ENCODE measurements at regions not wholly inside any gene's neighbourhood (a gene's known extent, or its start where the extent isn't known, plus 50 kb on each side); places are given as distances from the start of the nearest gene placed in this dataset.
"Not testable (repeated sequence)": the region's sequence is repeated elsewhere in the genome, so short reads cannot be mapped to it uniquely, and the experiment has no call there.

DNA sequence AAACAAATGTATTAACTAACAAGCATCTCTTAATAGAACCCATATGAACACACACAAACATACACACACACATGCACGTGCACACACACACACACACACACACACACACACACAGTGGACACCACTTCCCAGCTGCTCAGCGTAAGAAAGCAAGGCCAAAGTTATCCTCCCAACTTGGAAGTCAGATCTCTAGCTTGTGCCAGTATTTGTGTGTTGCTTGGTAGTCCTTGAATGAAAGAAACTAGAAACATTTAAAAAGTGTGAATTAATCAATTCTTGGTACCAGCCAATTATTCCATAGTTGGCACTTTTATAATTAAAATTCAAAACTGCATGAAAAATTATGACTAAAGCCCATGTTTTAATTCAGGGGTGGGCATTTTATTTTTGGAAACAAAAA lies 178.1 kb downstream of the TMEM161B start:
- Histone ChIP-seq H3K27ac (ENCODE audit: low read depth, low read length) (no peak overlapping the region), H3K36me3 (ENCODE audit: insufficient read depth, low read length) (no peaks in the 10 kb centered on the region)

DNA sequence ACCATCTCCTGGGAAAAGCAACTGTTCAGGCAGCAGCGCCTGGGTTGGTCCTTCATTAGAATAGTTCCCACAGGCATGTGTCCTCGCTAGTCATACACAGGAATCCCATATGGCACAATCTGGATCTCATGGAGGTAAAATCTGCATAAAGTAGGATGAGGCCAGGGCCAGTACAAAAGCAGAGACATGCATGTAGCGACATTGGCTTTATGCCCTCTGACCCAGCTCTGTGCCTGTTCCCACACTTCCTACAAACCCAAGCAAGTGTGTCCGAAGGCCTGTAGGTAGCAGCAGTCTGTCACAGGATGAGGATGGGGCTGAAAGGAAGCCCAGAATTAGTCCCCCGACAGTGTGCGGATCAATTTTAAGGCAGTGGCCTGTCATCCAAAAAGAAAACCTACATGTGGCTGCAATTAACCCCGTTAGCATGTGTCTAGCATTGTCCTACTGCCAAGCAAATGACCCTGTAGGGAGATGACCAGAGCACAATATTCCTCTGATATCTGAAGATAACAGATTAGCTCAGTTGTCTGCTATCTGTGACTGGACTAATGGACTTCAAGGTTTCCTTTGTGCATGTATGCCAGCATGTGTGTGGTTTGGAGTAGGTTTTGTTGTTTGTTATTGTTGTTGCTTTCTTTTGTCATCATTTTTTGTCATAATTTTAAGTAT lies 178.8 kb downstream of the TMEM161B start:
- Histone ChIP-seq H3K36me3 (ENCODE audit: insufficient read depth, low read length) (no peaks in the 10 kb centered on the region), H3K9ac (ENCODE audit: low read length) (no peak overlapping the region), H3K9me3 (ENCODE audit: low read length) (no peaks in the 10 kb centered on the region), H3K4me3 (ENCODE audit: low read depth in 1 of 2, low read length in 2 of 2) (no peak overlapping the region), H3K4me1 (ENCODE audit: insufficient read depth, low read length) (no peaks in the 10 kb centered on the region), H3K27me3 (ENCODE audit: control insufficient read depth in 1 of 2, insufficient read depth in 2 of 2, low read length in 2 of 2) (no peaks in the 10 kb centered on the region), H3K27ac (ENCODE audit: low read depth, low read length) (no peak overlapping the region)

More for the DNA sequence above, 178.1 kb downstream of the TMEM161B start:
- Histone ChIP-seq H3K4me1 (ENCODE audit: insufficient read depth, low read length) (no peaks in the 10 kb centered on the region), H3K9me3 (ENCODE audit: low read length) (no peaks in the 10 kb centered on the region), H3K9ac (ENCODE audit: low read length) (no peak overlapping the region), H3K4me3 (ENCODE audit: low read depth in 1 of 2, low read length in 2 of 2) (no peak overlapping the region), H3K27me3 (ENCODE audit: control insufficient read depth in 1 of 2, insufficient read depth in 2 of 2, low read length in 2 of 2) (no peaks in the 10 kb centered on the region)

DNA sequence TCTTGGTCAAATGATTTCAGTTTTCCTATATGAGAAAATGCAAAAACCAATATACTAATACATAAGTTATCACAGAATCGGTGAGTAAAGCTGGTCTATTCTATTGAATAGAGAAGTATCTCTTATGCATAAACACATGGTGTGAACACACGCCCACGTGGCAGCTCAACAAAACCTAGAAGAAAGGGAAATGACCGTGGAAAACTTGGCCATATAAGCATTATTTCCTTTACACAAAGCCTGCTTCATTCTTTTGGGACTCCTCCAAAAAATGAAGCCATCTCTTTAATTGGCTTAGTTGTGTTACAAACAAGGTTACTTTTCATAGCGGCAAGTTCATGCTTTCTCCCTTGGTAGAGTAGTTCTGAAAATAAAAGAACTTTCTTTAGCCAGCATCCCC lies 183.2 kb downstream of the TMEM161B start:
- H3K9ac ChIP-seq (ENCODE audit: low read length), result no peak overlapping the region
- no peak overlapping the region for H3K27ac ChIP-seq (ENCODE audit: low read depth, low read length)
- H3K36me3 ChIP-seq (ENCODE audit: insufficient read depth, low read length), result no peaks in the 10 kb centered on the region
- no peaks in the 10 kb centered on the region for H3K27me3 ChIP-seq (ENCODE audit: control insufficient read depth in 1 of 2, insufficient read depth in 2 of 2, low read length in 2 of 2)
- H3K9me3 ChIP-seq (ENCODE audit: low read length), result no peaks in the 10 kb centered on the region
- no peak overlapping the region for H3K4me3 ChIP-seq (ENCODE audit: low read depth in 1 of 2, low read length in 2 of 2)
- no peaks in the 10 kb centered on the region for H3K4me1 ChIP-seq (ENCODE audit: insufficient read depth, low read length)

DNA sequence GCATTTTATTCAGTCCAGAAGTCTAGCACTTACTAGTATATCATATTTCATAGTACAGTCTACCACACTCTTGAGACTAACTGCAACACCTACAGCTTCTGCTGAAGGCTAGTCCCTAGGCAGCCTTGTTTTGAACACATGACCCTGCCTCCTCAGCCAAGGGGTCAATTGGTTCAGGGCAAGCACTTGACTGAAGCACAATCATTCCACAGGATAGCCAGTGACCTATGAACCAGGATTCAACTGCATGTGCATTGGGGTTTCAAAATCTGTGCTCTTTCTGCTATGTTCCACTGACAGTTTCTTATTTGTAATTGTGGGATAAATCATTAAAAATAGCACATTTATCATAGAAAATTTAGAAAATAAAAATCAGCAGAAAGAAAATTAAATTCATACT lies 186.8 kb downstream of the TMEM161B start:
- H3K4me1 ChIP-seq (ENCODE audit: insufficient read depth, low read length), result no peaks in the 10 kb centered on the region
- no peak overlapping the region for H3K27ac ChIP-seq (ENCODE audit: low read depth, low read length)
- H3K9me3 ChIP-seq (ENCODE audit: low read length), result no peaks in the 10 kb centered on the region
- H3K27me3 ChIP-seq (ENCODE audit: control insufficient read depth in 1 of 2, insufficient read depth in 2 of 2, low read length in 2 of 2), result no peaks in the 10 kb centered on the region
- H3K9ac ChIP-seq (ENCODE audit: low read length), result no peak overlapping the region
- no peaks in the 10 kb centered on the region for H3K36me3 ChIP-seq (ENCODE audit: insufficient read depth, low read length)
- H3K4me3 ChIP-seq (ENCODE audit: low read depth in 1 of 2, low read length in 2 of 2), result no peak overlapping the region

DNA sequence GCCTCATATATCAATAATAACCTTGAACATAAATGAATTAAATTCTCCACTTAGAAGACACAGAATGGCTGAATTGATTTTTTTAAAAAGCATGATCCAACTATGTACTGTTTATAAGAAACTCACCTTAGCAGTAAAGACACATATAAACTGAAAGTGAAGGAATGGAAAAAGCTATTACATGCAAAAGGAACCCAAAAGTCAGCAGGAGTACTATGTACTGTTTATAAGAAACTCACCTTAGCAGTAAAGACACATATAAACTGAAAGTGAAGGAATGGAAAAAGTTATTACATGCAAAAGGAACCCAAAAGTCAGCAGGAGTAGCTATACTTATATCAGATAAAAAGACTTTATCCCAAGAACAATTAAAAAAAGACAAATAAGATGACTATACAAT lies 204.8 kb downstream of the TMEM161B start:
- Histone ChIP-seq H3K27me3 (ENCODE audit: control insufficient read depth in 1 of 2, insufficient read depth in 2 of 2, low read length in 2 of 2) (no peaks in the 10 kb centered on the region), H3K9me3 (ENCODE audit: low read length) (no peaks in the 10 kb centered on the region), H3K27ac (ENCODE audit: low read depth, low read length) (no peak overlapping the region), H3K4me1 (ENCODE audit: insufficient read depth, low read length) (no peaks in the 10 kb centered on the region), H3K9ac (ENCODE audit: low read length) (no peak overlapping the region), H3K36me3 (ENCODE audit: insufficient read depth, low read length) (no peaks in the 10 kb centered on the region), H3K4me3 (ENCODE audit: low read depth in 1 of 2, low read length in 2 of 2) (no peak overlapping the region)

DNA sequence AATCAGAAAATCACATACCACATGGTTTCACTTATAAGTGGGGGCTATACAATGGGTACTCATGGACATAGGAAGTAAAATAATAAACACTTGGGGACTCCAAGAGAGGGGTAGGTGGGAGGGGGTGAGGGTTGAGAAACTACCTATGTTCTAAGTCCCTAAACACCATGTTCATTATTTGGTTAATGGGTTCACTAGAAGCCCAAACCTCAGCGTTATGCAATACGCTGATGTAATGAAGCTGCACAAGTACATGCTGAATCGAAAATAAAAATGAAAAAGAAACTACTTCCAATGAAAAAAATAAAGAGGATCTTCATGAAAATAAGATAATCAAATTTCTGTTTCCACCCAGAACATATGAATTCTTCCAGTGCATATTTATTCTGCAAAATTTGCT lies 208.5 kb downstream of the TMEM161B start:
- H3K4me3 ChIP-seq (ENCODE audit: low read depth in 1 of 2, low read length in 2 of 2), result no peak overlapping the region

DNA sequence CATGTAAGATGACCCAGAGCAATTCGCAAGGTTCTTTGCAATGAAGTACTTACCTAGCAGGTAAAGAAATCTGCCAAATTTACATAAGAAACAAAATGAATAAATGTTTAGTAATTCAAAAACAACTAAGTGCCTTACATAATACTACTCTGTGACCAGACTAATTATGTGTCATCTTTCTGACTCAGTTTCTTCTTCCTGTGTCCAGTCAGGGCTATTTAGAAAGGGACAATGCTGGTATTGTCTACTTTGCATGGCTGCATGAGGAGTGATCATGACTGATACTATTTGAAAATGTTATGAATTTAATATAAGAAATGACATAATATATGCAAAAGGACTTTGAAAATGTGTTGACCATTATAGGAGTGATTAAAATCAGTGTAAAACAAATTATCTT lies 210.0 kb downstream of the TMEM161B start:
- no peaks in the 10 kb centered on the region for H3K4me1 ChIP-seq (ENCODE audit: insufficient read depth, low read length)
- no peaks in the 10 kb centered on the region for H3K9me3 ChIP-seq (ENCODE audit: low read length)
- no peak overlapping the region for H3K9ac ChIP-seq (ENCODE audit: low read length)
- no peaks in the 10 kb centered on the region for H3K36me3 ChIP-seq (ENCODE audit: insufficient read depth, low read length)
- H3K4me3 ChIP-seq (ENCODE audit: low read depth in 1 of 2, low read length in 2 of 2), result no peak overlapping the region
- no peaks in the 10 kb centered on the region for H3K27me3 ChIP-seq (ENCODE audit: control insufficient read depth in 1 of 2, insufficient read depth in 2 of 2, low read length in 2 of 2)
- no peak overlapping the region for H3K27ac ChIP-seq (ENCODE audit: low read depth, low read length)

More for the DNA sequence above, 208.5 kb downstream of the TMEM161B start:
- Histone ChIP-seq H3K27ac (ENCODE audit: low read depth, low read length) (no peak overlapping the region), H3K4me1 (ENCODE audit: insufficient read depth, low read length) (no peaks in the 10 kb centered on the region), H3K36me3 (ENCODE audit: insufficient read depth, low read length) (no peaks in the 10 kb centered on the region), H3K27me3 (ENCODE audit: control insufficient read depth in 1 of 2, insufficient read depth in 2 of 2, low read length in 2 of 2) (no peaks in the 10 kb centered on the region), H3K9me3 (ENCODE audit: low read length) (no peaks in the 10 kb centered on the region), H3K9ac (ENCODE audit: low read length) (no peak overlapping the region)

DNA sequence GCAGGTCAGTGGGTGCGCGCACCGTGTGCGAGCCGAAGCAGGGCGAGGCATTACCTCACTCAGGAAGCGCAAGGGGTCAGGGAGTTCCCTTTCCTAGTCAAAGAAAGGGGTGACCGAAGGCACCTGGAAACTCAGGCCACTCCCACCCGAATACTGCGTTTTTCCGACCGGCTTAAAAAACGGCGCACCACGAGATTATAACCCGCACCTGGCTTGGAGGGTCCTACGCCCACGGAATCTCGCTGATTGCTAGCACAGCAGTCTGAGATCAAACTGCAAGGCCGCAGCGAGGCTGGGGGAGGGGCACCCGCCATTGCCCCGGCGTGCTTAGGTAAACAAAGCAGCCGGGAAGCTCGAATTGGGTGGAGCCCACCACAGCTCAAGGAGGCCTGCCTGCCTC lies 216.2 kb downstream of the TMEM161B start:
- not testable (repeated sequence) for H3K4me1 ChIP-seq (ENCODE audit: insufficient read depth, low read length); H3K9ac ChIP-seq (ENCODE audit: low read length); H3K36me3 ChIP-seq (ENCODE audit: insufficient read depth, low read length); H3K9me3 ChIP-seq (ENCODE audit: low read length); H3K27ac ChIP-seq (ENCODE audit: low read depth, low read length); H3K4me3 ChIP-seq (ENCODE audit: low read depth in 1 of 2, low read length in 2 of 2); H3K27me3 ChIP-seq (ENCODE audit: control insufficient read depth in 1 of 2, insufficient read depth in 2 of 2, low read length in 2 of 2)

DNA sequence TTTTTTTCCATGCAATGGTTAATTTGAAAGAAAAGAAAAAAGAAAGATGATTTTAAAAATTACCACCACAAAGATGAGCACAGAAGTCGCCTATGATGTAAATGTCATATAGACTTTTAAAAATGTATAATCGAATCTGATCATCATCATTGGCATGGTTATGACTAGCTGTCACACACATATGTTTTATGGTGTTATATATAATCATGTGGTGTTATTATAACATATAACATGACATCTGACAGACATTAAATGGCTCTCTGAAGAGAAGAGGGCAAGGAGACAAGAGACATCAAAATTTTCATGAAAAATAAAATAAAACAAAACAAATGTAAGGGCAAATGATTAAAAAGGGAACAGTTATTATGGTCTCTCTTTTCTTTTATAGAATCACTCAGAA lies 217.5 kb downstream of the TMEM161B start:
- Histone ChIP-seq H3K27me3 (ENCODE audit: control insufficient read depth in 1 of 2, insufficient read depth in 2 of 2, low read length in 2 of 2) (no peaks in the 10 kb centered on the region), H3K9me3 (ENCODE audit: low read length) (no peaks in the 10 kb centered on the region), H3K4me1 (ENCODE audit: insufficient read depth, low read length) (no peaks in the 10 kb centered on the region), H3K4me3 (ENCODE audit: low read depth in 1 of 2, low read length in 2 of 2) (no peak overlapping the region), H3K27ac (ENCODE audit: low read depth, low read length) (no peak overlapping the region), H3K36me3 (ENCODE audit: insufficient read depth, low read length) (no peaks in the 10 kb centered on the region), H3K9ac (ENCODE audit: low read length) (no peak overlapping the region)

DNA sequence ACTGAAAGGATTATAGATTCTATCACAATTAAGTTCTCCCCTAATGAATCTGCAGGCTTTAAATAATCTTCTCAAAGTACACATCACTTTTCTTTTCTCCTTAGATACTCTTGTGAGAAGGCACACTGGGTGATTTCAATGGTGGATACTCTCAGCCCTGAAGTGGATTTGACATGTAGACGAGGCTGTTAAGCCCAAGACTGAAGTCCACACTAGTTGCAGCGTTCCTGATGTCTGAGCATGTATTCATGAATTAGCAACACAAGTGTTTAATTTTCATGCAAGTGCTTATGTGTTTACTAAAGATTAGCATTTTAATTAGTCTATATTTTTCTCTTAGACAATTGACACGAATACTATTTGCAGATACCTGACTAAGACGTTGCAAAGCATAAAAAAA lies 218.9 kb downstream of the TMEM161B start:
- no peaks in the 10 kb centered on the region for H3K9me3 ChIP-seq (ENCODE audit: low read length)
- H3K36me3 ChIP-seq (ENCODE audit: insufficient read depth, low read length), result no peaks in the 10 kb centered on the region
- H3K4me3 ChIP-seq (ENCODE audit: low read depth in 1 of 2, low read length in 2 of 2), result no peak overlapping the region
- no peak overlapping the region for H3K27ac ChIP-seq (ENCODE audit: low read depth, low read length)
- no peaks in the 10 kb centered on the region for H3K4me1 ChIP-seq (ENCODE audit: insufficient read depth, low read length)
- no peak overlapping the region for H3K9ac ChIP-seq (ENCODE audit: low read length)
- H3K27me3 ChIP-seq (ENCODE audit: control insufficient read depth in 1 of 2, insufficient read depth in 2 of 2, low read length in 2 of 2), result no peaks in the 10 kb centered on the region

DNA sequence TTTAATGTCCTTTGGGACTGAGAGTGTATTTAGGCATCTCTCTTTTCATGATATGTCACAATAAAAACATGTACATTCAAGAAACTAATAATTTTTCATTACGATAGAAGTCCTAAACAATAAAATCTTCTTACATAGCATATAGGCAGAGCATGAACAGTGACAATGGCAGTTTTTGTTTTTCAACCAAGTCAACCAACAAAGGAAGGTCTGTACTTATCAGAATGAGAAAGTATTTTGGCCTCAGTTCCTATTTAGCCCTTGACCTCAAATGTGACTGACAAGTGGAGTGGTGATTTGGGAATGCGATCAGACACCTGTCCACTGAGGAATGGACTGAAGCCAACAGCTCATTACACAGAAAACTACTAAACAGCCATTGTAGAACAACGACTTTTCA lies 219.5 kb downstream of the TMEM161B start:
- no peak overlapping the region for H3K9ac ChIP-seq (ENCODE audit: low read length)
- H3K36me3 ChIP-seq (ENCODE audit: insufficient read depth, low read length), result no peaks in the 10 kb centered on the region
- no peak overlapping the region for H3K4me3 ChIP-seq (ENCODE audit: low read depth in 1 of 2, low read length in 2 of 2)
- no peaks in the 10 kb centered on the region for H3K4me1 ChIP-seq (ENCODE audit: insufficient read depth, low read length)
- H3K9me3 ChIP-seq (ENCODE audit: low read length), result no peaks in the 10 kb centered on the region
- H3K27ac ChIP-seq (ENCODE audit: low read depth, low read length), result no peak overlapping the region
- no peaks in the 10 kb centered on the region for H3K27me3 ChIP-seq (ENCODE audit: control insufficient read depth in 1 of 2, insufficient read depth in 2 of 2, low read length in 2 of 2)

DNA sequence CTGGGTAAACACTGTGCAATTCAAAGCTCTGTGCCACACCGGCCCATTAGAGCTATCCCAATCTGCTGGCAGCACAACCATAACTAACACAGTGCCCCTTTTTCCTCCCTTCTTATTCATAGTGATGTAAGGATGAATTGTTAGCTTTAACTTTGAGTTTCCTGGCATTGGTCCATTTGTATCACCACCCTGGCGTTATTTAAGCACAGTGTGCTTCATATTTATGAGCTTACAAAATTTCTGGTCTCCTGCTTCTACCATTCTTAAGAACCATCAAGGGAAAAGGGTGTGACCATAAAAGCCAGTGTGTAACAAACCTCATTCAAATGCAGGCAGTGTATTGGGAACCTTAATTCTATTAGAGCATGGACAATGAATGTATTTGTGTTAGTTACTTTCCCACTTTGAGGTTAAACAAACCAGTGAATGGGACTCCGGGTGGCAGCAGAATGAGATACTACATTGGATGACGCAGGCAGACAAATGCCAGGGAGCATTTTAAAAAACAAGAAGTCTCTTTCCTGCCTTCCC lies 222.6 kb downstream of the TMEM161B start:
- H3K9ac ChIP-seq (ENCODE audit: low read length), result no peak overlapping the region
- H3K27ac ChIP-seq (ENCODE audit: low read depth, low read length), result no peak overlapping the region
- no peak overlapping the region for H3K4me3 ChIP-seq (ENCODE audit: low read depth in 1 of 2, low read length in 2 of 2)
- no peaks in the 10 kb centered on the region for H3K9me3 ChIP-seq (ENCODE audit: low read length)
- H3K27me3 ChIP-seq (ENCODE audit: control insufficient read depth in 1 of 2, insufficient read depth in 2 of 2, low read length in 2 of 2), result no peaks in the 10 kb centered on the region
- H3K4me1 ChIP-seq (ENCODE audit: insufficient read depth, low read length), result no peaks in the 10 kb centered on the region
- no peaks in the 10 kb centered on the region for H3K36me3 ChIP-seq (ENCODE audit: insufficient read depth, low read length)
